ENCODE measurements at regions not wholly inside any gene's neighbourhood (a gene's known extent, or its start where the extent isn't known, plus 50 kb on each side); places are given as distances from the start of the nearest gene placed in this dataset.

- Histone ChIP-seq H3K4me1 (ENCODE audit: insufficient read depth, low read length) (no peaks in the 10 kb centered on the region), H3K36me3 (replicated peaks in 1 of 2; ENCODE audit: control insufficient read depth in 1 of 2, insufficient read depth in 2 of 2, low read length in 2 of 2) (no peaks in the 10 kb centered on the region), H3K79me2 (ENCODE audit: insufficient read depth, low read length) (no peaks in the 10 kb centered on the region), H3K27me3 (ENCODE audit: control insufficient read depth in 1 of 2, insufficient read depth in 2 of 2, low read length in 2 of 2) (no peaks in the 10 kb centered on the region), H3K4me3 (replicated peaks in 1 of 3; ENCODE audit: insufficient read depth in 1 of 3, low read depth in 2 of 3, low read length in 3 of 3) (no peak overlapping the region), H2AFZ (ENCODE audit: low read length) (no peak overlapping the region), H3K27ac (ENCODE audit: extremely low read length, insufficient read depth, low read length) (no peak overlapping the region), H3K9ac (ENCODE audit: insufficient read depth, low read depth, low read length) (no peak overlapping the region), H3K4me2 (ENCODE audit: low read depth, low read length) (no peak overlapping the region), H4K20me1 (ENCODE audit: insufficient read depth, low read length) (no peaks in the 10 kb centered on the region), H3K9me3 (ENCODE audit: low read length) (peaks cover 43% of the 10 kb centered on the region; the same call in 1 of the 2 replicates)
- WGBS (ENCODE audit: low lambda C conversion rate): 37% methylated on average over 3 of the region's 3 CpGs
- DNase-seq (ENCODE audit: low spot score): peak; percentile 49
- BruUV-seq (replicated peaks): no TSS peak
- ChIA-PET CTCF (ENCODE audit: low intra/inter-chr PET ratio, low total read pairs) (no interaction called here), POLR2A (no interaction called here)
- intact Hi-C loops (cut with micrococcal nuclease; ENCODE audit: unreplicated experiment): no loop called here
- peak; percentile 73 for TF ChIP-seq CTCF (CRISPR knock-in tag; IDR thresholded peaks at IDR 0.05)
- TF ChIP-seq TEAD3 (CRISPR knock-in tag; optimal IDR thresholded peaks at IDR 0.05; ENCODE audit: borderline replicate concordance): peak; percentile 11
- TF ChIP-seq FUBP1 (CRISPR knock-in tag; IDR thresholded peaks at IDR 0.05; ENCODE audit: borderline replicate concordance): no peak
- no peak for TF ChIP-seq ZNF484 (CRISPR knock-in tag; IDR thresholded peaks at IDR 0.05; ENCODE audit: borderline replicate concordance, low read depth)
- TF ChIP-seq SMC3 (IDR thresholded peaks at IDR 0.05; ENCODE audit: low read length): peak; percentile 67; the same call in 1 of the 2 replicates
- TF ChIP-seq RNF219 (CRISPR knock-in tag; IDR thresholded peaks at IDR 0.05): no peak
- TF ChIP-seq ZSCAN31 (CRISPR knock-in tag; IDR thresholded peaks at IDR 0.05; ENCODE audit: low read depth): no peak
- peak; percentile 94 for TF ChIP-seq BCL6 (CRISPR knock-in tag; IDR thresholded peaks at IDR 0.05)
- TF ChIP-seq STAG1 (CRISPR knock-in tag; IDR thresholded peaks at IDR 0.05): peak; percentile 83
- peak; percentile 61 for FAIRE-seq
- in situ Hi-C loops (cut with HindIII; ENCODE audit: extremely low pct_ligation_motif_present, low pct_unique_long_range_greater_than_20kb): loop anchor here (10.0 kb wide), 1 partner anchor 725 kb away; no protein-coding TSS in a partner anchor
- ATAC-seq: peak; percentile 75
These were observed 61.1 kb upstream of the VAMP7 start for GRCh38 chrX:155819966-155820491.
